Right ventricle myocardium superior (tissue), 1 donor: ENCODE measurements at regions not wholly inside any gene's neighbourhood (a gene's known extent, or its start where the extent isn't known, plus 50 kb on each side); places are given as distances from the start of the nearest gene placed in this dataset.

ENCODE experiments used
- ATAC-seq: fragments of 200-7000 bp; cut with Tn5 transposase; one replicate; pipeline ENCODE4 v1.9.1; 2020; ENCODE audit warnings: mild to moderate bottlenecking; ENCODE audit not compliant: poor library complexity
- DNase-seq: peaks from one replicate; pipeline ENCODE4 v3.0.0-alpha.2; 2020
- intact Hi-C: fragments of 100-400 bp; cut with DNase I; formaldehyde crosslinking; loops from one replicate; pipeline ENCODE4 v1.11.2; 2022
- donor health status: DM: no; HTN: yes; CAD: no; lungs with severe emphysema.

GRCh38 chr5:173786286-173787187 lies 101.6 kb upstream of the CPEB4 start:
- DNase-seq (no peak), ATAC-seq (no peak)
- intact Hi-C loops, result loop anchor here (5.0 kb wide), 1 partner anchor 51 kb away; no protein-coding TSS in a partner anchor

DNA sequence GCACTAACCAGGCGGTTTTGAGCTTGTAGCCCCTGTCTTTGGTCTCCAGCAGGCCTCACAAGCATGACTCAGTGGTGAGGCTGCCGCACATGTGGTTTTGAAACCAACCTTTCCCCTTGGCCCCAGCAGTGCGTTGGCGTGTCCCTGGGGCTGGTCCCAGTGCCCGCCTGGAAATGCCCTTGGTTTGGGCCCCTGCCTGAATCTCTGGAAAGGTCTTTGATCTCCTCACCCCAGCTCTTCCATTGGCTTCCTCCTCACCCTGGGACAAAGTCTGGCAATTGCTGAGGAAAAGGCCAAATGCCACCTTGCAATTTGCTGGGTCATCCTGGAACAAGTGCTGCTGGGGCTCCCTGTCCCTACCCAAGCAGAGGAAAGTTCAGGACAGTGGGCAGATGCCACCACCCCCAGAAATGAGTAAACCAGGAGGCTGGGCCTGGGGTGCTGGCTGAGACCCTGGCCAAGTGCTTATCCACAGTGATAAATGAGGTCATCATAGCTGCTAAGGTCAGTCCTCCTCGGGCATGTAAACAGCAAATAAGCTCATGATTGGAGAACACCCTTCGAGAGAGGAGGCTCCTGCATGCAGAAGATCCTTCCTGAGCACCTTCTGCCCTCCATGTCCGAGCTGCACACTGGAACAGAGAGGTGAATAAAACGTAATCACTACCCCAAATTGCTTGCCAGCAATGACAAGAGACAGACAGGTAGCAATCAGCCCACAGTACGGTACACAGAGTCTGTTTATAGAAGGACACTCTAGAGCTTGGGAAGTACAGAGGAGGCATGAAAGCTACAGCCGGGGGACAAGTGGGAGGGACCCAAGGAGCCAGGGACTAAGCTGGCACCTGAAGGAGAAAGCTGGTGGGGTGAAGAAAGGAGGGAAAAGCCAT lies 98.9 kb upstream of the CPEB4 start:
- intact Hi-C loops, result loop anchor here (5.0 kb wide), 1 partner anchor 48 kb away; no protein-coding TSS in a partner anchor
- no peak for ATAC-seq
- DNase-seq, result no peak

- intact Hi-C loops, result no loop called here
- no peak for DNase-seq
- no peak for ATAC-seq
These were observed 97.9 kb upstream of the CPEB4 start for GRCh38 chr5:173790177-173790719.

DNA sequence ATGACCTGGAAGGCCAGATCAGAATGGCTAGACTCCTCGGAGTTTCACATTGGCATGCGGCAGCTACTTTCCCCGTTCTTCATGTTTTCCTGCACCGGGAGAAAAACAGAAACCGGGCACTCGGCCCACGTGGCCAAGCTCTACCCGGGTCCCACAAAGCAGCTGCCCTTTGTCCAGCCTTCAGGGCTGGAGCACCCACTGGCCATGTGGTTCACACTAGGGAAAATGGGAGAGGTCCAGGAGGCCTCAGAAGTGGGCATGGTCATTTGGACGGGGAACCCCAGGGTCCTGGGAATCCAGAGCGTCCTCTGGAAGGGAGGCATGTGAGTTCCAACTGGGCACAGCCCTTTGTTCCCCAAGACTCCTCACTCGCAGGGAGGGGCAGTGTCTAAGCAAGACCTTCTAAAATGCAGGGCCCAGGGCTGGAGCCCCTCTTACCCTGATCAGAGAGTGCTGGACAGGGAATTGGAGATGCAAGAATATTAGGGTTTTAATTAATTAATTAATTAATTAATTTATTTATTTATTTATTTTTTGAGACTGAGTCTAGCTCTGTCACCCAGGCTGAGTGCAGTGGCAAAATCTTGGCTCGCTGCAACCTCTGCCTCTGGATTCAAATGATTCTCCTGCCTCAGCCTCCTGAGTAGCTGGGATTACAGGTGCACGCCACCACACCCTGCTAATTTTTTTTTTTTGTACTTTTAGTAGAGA lies 97.2 kb upstream of the CPEB4 start:
- ATAC-seq, result no peak
- DNase-seq, result no peak
- intact Hi-C loops, result no loop called here

DNA sequence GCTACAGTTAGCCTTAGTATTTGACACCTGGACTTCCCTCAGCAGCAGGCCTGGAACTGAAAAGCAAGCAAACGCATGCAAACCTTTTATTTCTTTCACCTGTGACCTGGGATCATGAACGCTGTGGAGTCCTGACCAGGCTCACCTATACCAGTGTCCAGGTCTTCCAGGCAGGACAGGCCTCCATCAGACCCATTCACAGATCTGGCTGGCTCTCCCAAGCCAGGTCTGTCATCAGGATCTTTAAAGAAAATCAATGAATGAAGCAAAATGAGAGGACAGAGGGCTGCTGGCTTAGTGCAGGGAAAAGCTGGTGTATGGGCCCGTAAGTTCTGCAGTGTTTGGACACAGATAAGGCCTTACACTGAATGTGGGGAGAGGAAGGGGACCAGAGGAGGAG lies 96.3 kb upstream of the CPEB4 start:
- intact Hi-C loops, result no loop called here
- ATAC-seq (no peak), DNase-seq (no peak)

GRCh38 chr5:173792781-173793547 lies 95.2 kb upstream of the CPEB4 start:
- intact Hi-C loops, result no loop called here
- DNase-seq (no peak), ATAC-seq (no peak)

- DNase-seq, result no peak
- peak; percentile 28 for ATAC-seq
- intact Hi-C loops, result no loop called here
These were observed 94.3 kb upstream of the CPEB4 start for GRCh38 chr5:173793648-173794548.

DNA sequence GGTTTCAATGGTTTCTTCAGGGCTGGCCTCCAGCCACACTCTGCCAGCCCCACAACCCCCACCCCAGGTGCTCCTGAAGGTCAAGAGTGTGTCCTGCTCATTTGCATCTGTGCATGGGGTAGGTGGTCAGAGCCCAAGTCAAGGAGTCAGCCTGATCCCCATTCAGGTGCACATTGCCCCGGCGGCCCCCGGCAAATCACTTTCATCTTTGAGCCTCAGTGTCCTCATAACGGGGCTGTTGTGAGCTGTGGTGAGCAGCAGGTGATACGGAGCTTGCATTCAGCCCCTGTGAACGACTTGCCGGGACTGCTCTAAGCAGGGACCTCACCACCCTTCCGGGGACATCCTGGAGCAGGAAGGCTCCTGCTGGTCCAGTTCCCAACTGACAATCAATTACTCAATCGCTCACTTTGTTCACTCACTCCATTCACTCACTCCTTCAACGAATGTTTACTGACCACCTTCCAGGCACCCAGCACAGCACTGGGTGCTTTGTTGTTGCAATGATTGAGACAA lies 93.2 kb upstream of the CPEB4 start:
- intact Hi-C loops, result no loop called here
- DNase-seq, result no peak
- ATAC-seq, result no peak

DNA sequence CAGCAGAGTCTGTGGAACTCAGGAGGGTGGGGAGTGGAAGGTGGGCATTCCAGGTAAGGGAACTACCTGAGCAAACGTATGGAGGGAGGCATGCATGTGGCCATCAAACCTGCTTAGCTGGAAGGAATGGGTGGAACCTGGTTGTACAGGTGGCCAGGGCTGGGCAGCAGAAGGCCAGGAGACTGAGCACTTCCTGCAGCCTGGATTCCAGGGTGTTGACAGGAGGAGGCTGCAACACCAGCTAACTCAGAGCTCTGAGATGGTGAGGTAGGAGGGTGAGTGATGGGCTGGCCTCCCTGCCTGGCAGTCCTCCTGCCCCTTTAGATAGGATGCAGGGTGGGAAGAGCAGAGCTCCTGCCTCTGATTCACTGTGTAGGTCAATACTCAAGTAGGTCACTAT lies 92.5 kb upstream of the CPEB4 start:
- intact Hi-C loops, result no loop called here
- DNase-seq (no peak), ATAC-seq (peak; percentile 55)

DNA sequence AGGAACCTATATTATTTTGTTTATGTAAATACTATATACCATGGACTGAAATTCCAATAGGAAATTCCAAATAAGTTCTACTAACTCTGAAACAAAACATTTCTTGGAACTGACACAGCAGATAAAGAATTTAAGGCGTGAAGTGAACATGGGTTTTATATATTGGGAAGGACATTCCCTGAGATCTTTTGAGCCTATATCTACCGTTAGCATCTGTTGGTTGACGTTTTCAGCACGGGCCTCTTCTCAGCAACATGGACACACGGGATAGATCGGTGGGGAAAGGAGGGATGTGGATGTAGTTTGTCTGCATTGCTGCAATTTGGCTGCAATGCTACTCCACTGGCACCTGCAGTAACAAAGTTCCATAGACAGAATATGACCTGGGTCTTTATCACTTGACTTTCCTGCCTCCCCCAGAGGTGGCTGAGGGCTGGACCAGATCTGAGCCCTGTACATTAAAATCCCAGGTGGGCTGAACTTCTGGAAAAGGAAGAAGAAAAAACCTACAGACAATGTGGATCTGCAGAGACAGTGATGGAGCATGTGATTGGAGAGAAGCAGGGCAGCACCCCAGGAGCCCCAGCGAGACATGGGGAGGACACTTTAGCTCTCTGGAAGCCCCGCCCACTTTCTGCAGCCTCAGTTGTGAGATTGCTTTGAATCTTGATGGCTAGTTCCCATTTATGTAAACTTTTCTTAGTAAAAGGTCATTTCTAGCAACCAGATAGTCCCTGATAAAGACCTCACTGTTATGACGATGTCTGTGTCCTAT lies 91.2 kb upstream of the CPEB4 start:
- no peak for DNase-seq
- ATAC-seq, result no peak
- intact Hi-C loops, result no loop called here

DNA sequence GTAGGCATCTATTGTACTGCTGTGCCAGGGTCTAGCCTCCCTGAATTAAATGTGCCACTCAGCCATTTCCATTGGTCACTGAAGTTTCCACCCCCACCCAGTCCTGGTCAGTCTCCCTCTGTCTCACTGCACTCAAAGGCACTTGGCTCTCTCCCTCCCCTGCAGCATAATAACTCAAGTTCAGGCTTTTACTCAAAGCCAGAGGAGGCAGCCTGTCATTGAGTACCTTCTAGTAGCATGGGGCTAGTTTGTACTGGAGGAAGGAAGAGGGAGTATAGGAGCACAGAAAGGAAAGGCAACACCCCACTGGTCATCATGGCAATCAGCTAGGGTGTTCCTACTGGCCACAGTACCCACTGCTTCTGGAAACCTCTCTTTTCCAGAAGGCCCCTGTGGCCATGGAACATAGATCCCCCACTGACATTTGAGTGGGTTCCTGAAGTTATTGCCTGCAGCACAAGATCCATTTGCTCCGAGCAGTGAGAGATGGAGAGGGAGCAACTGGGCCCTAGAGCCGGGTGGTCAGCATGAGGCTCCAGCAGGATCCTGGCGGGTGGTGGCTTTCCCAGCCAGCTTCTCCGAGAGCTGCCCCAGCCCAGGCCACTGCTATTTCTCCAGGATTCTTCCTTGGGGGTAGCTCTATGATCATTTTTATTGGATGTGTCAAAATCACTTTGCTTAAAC lies 89.9 kb upstream of the CPEB4 start:
- ATAC-seq (no peak), DNase-seq (no peak)
- intact Hi-C loops, result no loop called here

GRCh38 chr5:173800340-173800739 lies 87.8 kb upstream of the CPEB4 start:
- intact Hi-C loops, result no loop called here
- no peak for ATAC-seq
- DNase-seq, result no peak

DNA sequence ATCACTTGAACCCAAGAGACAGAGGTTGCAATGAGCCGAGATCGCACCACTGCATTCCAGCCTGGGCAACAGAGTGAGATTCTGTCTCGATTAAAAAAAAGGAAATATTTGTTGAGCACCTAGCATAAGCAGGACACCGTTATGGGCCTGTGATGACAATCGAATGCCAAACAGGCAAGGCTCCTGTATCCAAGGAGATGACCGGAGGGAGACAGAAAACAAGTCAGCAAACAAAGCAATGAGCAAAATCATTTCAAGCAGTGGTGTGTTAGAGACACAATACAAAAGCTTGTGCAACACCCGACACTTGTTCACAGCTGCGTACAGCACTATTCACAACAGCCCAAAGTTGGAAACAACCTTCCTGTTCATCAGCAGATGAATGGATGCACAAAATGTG lies 87.1 kb upstream of the CPEB4 start:
- ATAC-seq (no peak), DNase-seq (no peak)
- intact Hi-C loops, result no loop called here

DNA sequence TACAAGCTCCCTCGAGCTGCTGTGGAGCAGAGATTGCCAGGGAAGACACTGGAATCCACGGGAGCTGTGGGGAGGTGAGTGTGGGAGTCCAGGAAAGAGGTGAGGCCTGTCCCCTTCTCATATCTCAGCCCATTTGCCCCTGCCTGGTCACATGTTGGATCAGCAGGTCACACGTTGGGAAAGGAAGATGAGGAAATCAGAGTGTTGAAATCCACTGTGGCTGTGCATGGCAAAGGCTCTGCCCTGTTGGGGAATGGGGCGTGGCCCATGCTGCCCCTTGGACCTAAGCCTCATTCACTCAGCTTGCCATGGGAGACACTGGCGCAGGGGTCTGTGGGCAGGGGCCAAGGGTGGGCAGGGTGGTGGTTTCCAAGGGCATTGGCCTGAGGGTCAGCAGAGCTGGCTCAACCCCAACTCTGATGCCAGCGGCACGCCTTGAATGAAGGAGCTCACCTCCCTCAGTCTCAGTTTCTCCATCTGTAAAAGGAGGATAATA lies 85.4 kb upstream of the CPEB4 start:
- ATAC-seq (peak; percentile 68), DNase-seq (peak; percentile 69)
- intact Hi-C loops, result no loop called here

- no peak for ATAC-seq
- intact Hi-C loops, result no loop called here
- DNase-seq, result no peak
These were observed 83.6 kb upstream of the CPEB4 start for GRCh38 chr5:173804579-173804978.
